ENCODE measurements at regions not wholly inside any gene's neighbourhood (a gene's known extent, or its start where the extent isn't known, plus 50 kb on each side); places are given as distances from the start of the nearest gene placed in this dataset.

- TF ChIP-seq EZH2phosphoT487 (IDR thresholded peaks at IDR 0.05; ENCODE audit: low read length) = no peak
- TF ChIP-seq CTCF (IDR thresholded peaks at IDR 0.05; ENCODE audit: low read length) = no peak
- no peak for TF ChIP-seq EZH2 (optimal IDR thresholded peaks at IDR 0.05; ENCODE audit: low read depth, low read length)
Measured at GRCh38 chr13:111610879-111611278, 290.4 kb downstream of the TEX29 start.
